Progenitor cell of endocrine pancreas (in vitro differentiated cells): ENCODE measurements at regions not wholly inside any gene's neighbourhood (a gene's known extent, or its start where the extent isn't known, plus 50 kb on each side); places are given as distances from the start of the nearest gene placed in this dataset.

Source experiments
- DNase-seq: peaks from one replicate; pipeline ENCODE4 v3.0.0; 2021; ENCODE audit warnings: low spot score; ENCODE audit not compliant: unreplicated experiment
- H3K27ac Mint-ChIP-seq: 2 replicates; pipeline ENCODE4 v1.8.0; 2021; ENCODE audit warnings: mild to moderate bottlenecking, moderate library complexity, mixed read lengths
- H3K27me3 Mint-ChIP-seq: 2 replicates; pipeline ENCODE4 v1.8.0; 2021; ENCODE audit warnings: mixed read lengths
- H3K36me3 Mint-ChIP-seq: 2 replicates; pipeline ENCODE4 v1.8.0; 2022; ENCODE audit warnings: mixed read lengths; ENCODE audit not compliant: insufficient read depth
- H3K4me1 Mint-ChIP-seq: 2 replicates; pipeline ENCODE4 v1.8.0; 2021; ENCODE audit warnings: low read depth, mixed read lengths
- H3K4me3 Mint-ChIP-seq: 2 replicates; pipeline ENCODE4 v1.8.0; 2021; ENCODE audit warnings: low read depth, mild to moderate bottlenecking, moderate library complexity, mixed read lengths
- H3K9me3 Mint-ChIP-seq: 2 replicates; pipeline ENCODE4 v1.8.0; 2021; ENCODE audit warnings: low read depth, mixed read lengths
- TF ChIP-seq, protein P1 (sequence below): fragments of 200-600 bp; sonication (generic); IDR thresholded peaks from one replicate; pipeline ENCODE4 v1.5.0; 2021; ENCODE audit warnings: antibody characterized with exemption, mild to moderate bottlenecking; ENCODE audit not compliant: unreplicated experiment

DNA sequence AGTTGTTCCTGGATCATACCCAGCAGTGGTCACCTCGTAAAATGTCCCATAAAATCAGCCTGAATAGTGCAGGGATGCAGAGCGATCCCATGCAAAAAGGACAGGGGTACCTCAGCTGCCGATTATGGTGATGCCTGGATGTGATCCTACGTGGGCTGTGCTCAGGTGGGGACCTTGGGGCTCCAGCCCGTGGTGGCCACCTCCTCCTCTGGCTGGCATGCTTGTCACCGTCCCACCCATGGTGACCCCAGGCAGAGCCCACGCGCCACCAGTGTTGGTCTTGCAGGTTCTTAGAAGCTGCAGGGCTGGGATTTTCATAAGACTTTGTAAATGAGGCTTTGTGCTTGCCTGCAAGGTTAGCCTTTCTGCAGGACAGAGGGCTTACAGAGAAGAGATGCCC, 97.2 kb downstream of the GLRX3 start:
- DNase-seq = no peak
- Mint-ChIP-seq H3K9me3 (peaks cover 11% of the 10 kb centered on the region), H3K4me3 (no peak overlapping the region), H3K27me3 (no peaks in the 10 kb centered on the region), H3K27ac (no peak overlapping the region), H3K4me1 (peaks cover 2% of the 10 kb centered on the region), H3K36me3 (peaks cover 1% of the 10 kb centered on the region)
- TF ChIP-seq, protein P1, sequence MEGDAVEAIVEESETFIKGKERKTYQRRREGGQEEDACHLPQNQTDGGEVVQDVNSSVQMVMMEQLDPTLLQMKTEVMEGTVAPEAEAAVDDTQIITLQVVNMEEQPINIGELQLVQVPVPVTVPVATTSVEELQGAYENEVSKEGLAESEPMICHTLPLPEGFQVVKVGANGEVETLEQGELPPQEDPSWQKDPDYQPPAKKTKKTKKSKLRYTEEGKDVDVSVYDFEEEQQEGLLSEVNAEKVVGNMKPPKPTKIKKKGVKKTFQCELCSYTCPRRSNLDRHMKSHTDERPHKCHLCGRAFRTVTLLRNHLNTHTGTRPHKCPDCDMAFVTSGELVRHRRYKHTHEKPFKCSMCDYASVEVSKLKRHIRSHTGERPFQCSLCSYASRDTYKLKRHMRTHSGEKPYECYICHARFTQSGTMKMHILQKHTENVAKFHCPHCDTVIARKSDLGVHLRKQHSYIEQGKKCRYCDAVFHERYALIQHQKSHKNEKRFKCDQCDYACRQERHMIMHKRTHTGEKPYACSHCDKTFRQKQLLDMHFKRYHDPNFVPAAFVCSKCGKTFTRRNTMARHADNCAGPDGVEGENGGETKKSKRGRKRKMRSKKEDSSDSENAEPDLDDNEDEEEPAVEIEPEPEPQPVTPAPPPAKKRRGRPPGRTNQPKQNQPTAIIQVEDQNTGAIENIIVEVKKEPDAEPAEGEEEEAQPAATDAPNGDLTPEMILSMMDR = no peak

DNA sequence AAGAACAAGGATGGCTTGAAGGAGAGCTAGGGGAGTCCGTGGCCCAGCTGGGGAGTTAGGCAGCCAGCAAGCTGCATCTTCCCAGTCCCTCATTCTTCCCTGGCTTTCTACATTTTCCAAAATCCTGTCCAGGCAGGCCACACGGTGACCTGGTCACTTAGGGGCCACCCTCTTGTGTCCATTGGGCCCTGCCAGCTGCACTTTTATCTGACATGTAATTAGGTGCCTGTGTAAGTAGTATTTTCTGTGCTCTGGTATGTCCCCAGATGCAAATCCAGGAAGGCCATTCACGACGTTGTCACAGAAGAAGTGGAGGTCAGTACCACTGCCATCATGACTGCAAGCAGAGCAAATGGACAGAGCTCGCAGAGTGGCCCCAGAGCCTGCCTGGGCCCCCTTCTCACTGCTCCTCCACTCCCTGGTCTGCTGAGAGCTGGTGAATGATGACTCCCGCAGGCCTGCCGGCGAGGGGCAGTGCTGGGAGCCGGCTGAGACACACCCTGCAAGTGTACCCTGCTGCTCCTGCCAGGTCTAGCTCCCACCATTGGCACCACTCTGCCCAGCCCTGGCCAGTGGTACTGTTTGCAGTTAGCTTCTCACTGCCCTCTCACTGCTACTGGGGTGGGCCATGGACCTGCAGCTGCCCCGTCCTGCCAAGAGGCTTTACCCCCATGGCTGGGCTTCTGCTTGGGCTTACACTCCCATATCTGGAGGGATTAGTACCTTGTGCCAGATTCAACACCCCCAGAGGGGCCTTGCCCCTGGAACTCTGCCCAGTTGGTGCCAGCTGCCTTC, 98.2 kb downstream of the GLRX3 start:
- Mint-ChIP-seq H3K9me3 (peaks cover 18% of the 10 kb centered on the region), H3K27me3 (no peaks in the 10 kb centered on the region), H3K4me3 (no peak overlapping the region), H3K4me1 (peaks cover 2% of the 10 kb centered on the region), H3K36me3 (peaks cover 3% of the 10 kb centered on the region), H3K27ac (no peak overlapping the region)
- TF ChIP-seq, protein P1 = no peak
- DNase-seq = no peak

DNA sequence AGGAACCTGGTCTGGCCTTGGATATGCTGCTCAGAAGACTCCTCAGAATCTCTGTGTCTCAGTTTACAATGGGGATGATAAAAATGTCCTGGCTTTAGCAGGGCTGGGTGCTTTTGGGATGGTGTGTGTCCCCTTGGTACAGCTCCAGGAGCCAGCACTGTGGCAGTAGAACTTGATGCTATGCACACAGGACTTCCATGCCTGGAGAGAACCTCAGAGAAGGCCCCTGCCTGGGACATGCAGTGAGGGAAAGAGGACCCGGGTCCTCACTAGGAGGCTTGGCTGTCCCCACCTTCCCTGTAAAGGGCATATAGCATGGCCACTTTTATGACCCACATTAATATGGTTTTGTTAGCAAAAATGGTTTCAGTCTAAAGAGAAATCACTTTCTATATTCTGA, 100.5 kb downstream of the GLRX3 start:
- Mint-ChIP-seq H3K27ac (no peak overlapping the region), H3K27me3 (no peaks in the 10 kb centered on the region), H3K4me3 (no peak overlapping the region), H3K36me3 (peaks cover 5% of the 10 kb centered on the region), H3K4me1 (peaks cover 2% of the 10 kb centered on the region), H3K9me3 (peaks cover 31% of the 10 kb centered on the region)
- TF ChIP-seq, protein P1 = no peak
- DNase-seq = peak; percentile 1

DNA sequence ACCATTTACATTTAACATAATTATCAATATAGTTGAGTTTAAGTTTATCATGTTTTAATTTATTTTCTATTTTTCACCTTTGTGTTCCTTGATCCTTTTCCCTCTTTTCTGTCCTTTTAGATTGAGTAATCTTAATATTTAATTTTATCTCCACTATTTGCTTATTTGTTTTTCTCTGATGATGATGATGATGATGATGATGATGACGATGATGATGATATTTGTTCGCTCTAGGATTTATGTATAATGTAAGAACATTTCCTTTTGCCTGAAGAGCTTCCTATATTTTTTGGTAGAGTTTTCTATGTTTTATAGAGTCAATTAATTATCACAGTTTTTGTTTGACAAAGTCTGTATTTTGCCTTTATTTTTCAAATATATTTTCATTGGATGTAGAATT, 104.2 kb downstream of the GLRX3 start:
- Mint-ChIP-seq H3K4me1 (no peaks in the 10 kb centered on the region), H3K4me3 (no peak overlapping the region), H3K36me3 (peaks cover 5% of the 10 kb centered on the region)

DNA sequence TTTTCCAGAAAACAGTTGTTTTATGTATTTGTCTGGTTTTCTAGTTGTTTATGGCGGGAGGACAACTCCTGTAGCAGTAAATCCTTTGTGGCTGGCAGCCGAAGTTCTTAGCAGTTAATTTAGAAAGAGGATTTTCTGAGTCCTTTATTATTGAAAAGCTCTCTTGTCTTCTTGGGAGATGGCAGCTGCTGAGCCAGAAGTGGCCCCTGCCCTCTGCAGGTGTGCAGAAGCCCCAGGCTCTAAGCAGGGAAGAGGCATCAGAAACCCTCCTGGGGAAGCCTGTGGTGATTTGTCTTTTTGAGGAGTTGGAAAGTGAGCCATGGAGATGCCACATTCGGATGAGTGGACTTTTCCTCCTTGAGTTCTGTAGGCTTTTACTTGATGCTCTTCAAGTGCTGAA, 106.3 kb downstream of the GLRX3 start:
- peaks cover 31% of the 10 kb centered on the region for H3K9me3 Mint-ChIP-seq
- TF ChIP-seq, protein P1 = no peak
- peaks cover 5% of the 10 kb centered on the region for H3K36me3 Mint-ChIP-seq
- no peak overlapping the region for H3K27ac Mint-ChIP-seq
- H3K4me3 Mint-ChIP-seq = no peak overlapping the region
- H3K4me1 Mint-ChIP-seq = no peaks in the 10 kb centered on the region
- no peaks in the 10 kb centered on the region for H3K27me3 Mint-ChIP-seq
- DNase-seq = no peak

More for the DNA sequence above, 104.2 kb downstream of the GLRX3 start:
- Mint-ChIP-seq H3K9me3 (peaks cover 32% of the 10 kb centered on the region), H3K27ac (no peak overlapping the region), H3K27me3 (no peaks in the 10 kb centered on the region)
- no peak for DNase-seq
- TF ChIP-seq, protein P1 = no peak
